Ramos (cell line): ENCODE measurements at regions not wholly inside any gene's neighbourhood (a gene's known extent, or its start where the extent isn't known, plus 50 kb on each side); places are given as distances from the start of the nearest gene placed in this dataset.
"Not testable (repeated sequence)": the region's sequence is repeated elsewhere in the genome, so short reads cannot be mapped to it uniquely, and the experiment has no call there.

Experiments
- in situ Hi-C: fragments of 300-500 bp; cut with MboI; formaldehyde crosslinking; loops from one replicate; pipeline ENCODE4 v1.14.3; 2022; ENCODE audit warnings: low sequenced_read_pairs; ENCODE audit not compliant: unreplicated experiment

DNA sequence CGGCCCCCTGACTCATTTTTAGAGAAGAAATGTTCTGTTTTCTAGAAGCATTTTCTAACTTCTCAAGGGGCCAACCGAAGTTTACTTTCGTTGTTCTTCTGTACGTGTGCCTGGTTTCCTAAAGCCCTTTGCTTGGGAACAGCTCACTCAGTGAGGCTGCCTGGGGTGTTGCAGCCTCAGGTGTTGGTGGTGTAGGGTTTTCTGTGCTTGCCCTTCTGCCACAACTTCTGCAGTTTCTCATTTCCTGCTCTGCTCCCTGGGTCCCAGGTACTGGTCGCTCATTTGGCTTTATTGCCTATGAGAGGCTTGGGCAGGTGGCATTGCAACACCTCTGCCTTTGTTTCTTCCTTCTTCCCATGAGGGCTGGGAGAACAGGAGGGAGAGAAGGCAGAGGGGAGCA, 278.3 kb downstream of the SOX4 start:
- in situ Hi-C loops = no loop called here

DNA sequence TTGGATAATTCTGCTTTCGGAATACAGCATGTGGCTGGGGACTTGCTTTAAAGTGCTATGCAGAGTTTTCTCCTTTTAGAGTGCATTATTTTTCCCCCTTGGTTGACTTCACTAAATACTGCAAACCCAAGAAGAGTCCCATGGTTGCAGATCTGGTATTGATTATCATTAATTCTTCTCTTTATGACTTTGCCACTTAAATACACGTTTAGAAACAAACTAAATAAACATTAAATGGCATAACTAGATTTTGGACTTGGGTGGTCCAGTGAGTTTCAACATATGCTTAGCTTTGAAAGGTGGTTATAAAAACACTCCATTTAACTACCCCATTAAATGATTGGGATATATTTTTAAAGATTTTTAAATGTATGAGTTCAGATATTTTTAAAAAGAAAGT, 279.2 kb downstream of the SOX4 start:
- in situ Hi-C loops = no loop called here

DNA sequence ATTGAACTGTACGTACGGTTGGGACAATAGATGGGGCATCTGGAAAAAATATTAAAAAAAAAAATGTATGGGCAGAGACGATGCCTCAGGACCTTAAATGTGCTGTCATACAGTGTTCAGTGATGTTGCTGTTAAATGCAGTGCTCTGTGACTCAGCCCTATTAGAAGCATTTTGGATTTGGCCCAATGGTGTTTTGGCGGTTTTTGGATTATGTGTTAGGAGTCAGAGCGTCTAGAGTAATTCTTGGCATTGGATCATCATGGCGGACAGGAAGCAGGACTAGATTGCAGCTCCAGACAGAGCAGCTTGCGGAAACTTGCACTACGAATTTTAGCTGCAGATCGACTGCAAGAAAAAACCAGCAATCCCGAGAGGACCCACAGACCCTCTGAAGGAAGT, 280.0 kb downstream of the SOX4 start:
- in situ Hi-C loops = no loop called here

DNA sequence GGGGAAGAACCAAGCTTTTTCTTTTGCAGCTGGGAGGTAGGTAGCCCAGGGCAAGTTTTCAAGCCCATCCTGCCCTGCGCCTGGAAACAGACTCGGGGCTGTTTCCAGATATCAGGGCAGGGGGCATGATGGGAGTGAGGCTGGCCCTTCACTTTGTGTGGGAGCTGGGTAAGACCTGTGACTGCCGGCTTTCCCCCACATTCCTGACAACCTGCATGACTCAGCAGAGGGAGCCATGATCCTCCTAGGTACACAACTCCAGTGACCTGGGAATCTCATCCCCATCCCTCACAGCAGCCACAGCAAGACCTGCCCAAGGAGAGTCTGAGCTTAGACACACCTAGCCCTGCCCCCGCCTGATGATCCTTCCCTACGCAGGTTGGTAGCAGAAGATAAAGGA, 280.8 kb downstream of the SOX4 start:
- in situ Hi-C loops = no loop called here

DNA sequence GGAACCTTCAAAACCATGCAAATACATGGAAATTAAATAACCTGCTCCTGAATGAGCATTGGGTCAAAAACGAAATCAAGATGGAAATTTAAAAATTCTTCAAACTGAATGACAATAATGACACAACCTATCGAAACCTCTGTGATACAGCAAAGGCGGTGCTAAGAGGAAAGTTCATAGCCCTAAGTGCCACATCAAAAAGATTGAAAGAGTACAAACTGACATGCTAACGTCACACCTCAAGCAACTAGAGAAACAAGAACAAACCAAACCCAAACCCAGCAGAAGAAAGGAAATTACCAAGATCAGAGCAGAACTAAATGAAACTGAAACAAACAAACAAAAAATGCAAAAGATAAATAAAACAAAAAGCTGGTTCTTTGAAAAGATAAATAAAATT, 283.5 kb downstream of the SOX4 start:
- in situ Hi-C loops = not testable (repeated sequence)

DNA sequence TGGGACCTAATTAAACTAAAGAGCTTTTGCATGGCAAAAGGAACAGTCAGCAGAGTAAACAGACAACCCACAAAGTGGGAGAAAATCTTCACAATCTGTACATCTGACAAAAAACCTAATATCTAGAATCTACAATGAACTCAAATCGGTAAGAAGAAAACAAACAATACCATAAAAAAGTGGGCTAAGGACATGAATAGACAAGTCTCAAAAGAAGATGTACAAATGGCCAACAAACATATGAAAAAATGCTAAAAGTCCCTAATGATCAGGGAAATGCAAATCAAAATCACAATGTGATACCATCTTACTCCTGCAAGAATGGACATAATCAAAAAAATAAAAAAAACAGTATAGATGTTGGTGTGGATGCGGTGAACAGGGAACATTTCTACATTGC, 286.7 kb downstream of the SOX4 start:
- in situ Hi-C loops = not testable (repeated sequence)

DNA sequence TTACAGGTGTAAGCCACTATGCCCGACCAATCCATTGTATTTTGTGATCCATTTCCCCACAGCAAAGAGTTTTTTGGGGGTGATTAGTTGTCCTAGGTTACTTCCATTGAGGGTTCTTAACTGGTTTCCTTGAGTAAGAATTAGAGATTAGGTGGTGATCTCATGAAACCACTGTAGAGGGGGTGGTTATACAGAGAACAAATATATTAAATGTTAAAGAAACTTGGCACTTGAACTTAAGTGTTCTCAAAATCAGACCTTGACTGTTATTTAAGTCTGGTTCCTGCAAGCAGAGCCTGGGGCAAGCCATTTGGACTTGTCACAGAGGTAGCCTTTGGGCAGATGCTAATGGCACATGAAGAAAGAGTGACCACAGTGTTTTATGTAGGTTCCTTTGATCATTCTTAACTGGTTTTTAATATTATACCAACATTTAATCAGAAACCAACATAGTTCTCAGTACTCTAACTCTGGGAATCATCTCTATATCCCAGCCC, 288.5 kb downstream of the SOX4 start:
- in situ Hi-C loops = no loop called here

DNA sequence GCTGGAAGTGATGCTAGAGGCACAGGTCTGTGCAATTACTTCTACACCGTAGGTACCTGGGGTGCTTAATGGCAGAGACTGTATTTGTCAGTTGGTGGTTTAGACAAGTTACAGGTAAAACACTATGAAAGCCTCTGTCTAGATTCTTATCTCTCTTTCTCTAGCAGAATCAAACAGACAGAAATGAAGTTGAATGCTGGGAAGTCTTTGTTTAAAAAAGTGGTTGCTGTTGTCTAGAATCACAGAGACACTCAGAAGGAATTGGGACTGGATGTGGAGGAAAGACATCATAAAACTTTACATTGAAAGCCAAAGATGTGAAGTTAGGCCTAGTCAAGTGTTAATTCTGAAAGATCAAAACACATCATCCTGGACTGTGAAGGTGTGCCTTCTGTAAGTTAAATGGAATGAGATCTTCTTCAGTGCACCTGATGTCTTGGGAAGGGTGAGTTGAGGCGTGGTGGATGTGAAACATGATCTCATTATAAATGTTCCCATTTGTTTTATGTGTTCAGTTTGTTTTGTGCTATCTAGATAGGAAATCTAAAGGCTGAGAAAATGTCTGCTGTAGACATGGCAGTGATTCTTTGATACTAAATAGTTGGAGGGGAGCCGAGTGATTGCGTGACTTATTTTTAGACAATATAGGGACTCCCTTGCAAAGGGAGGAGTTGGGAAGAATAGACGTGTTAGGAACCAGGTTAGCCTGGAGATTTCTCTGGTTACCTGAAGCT, 290.2 kb downstream of the SOX4 start:
- in situ Hi-C loops = no loop called here

DNA sequence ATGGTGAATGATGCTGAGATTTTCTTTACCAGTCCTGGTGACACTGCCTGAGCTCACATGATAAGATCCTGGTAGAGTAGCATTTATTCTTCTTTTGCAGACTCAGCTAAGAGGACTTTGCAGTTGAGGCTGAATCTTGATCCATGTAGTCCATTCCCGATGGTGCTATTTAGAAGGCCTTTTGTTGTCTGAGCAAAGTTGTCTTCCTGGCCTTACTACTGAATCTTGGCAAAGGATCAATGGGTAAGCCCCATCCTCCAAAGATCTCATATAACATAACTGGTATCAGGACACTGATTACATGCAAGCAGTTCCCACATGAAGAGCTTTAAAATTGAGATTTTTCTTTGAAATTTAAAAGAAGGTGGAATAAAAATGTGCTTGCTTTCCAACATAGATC, 291.6 kb downstream of the SOX4 start:
- in situ Hi-C loops = no loop called here

DNA sequence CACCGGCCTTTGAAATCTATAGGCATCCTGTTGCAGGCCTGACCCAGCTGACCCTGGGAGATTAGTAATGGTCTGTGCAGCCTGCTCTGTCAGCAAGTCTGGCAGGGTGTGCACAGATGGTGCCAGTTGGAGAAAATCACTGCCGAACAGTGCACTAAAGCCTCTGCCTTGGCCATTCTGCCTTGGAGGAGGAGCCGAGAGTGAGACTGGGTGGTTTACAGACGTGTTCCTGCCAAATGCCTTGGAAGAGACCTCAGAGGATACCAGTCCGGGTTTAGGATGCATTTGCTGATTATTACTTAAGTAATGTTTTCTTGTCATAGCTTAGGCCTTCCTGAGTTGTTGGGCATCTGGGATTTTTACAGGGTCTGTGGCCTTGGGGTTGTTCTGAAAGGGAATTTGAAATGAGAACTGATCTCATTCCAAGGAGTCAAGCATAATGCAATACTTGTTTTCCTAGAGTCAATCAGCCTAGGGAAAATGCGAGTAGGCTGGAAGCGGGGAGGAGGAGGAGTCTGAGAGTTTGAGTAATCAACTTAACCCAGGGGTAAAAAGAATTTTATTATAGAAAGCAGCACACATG, 292.1 kb downstream of the SOX4 start:
- in situ Hi-C loops = no loop called here

DNA sequence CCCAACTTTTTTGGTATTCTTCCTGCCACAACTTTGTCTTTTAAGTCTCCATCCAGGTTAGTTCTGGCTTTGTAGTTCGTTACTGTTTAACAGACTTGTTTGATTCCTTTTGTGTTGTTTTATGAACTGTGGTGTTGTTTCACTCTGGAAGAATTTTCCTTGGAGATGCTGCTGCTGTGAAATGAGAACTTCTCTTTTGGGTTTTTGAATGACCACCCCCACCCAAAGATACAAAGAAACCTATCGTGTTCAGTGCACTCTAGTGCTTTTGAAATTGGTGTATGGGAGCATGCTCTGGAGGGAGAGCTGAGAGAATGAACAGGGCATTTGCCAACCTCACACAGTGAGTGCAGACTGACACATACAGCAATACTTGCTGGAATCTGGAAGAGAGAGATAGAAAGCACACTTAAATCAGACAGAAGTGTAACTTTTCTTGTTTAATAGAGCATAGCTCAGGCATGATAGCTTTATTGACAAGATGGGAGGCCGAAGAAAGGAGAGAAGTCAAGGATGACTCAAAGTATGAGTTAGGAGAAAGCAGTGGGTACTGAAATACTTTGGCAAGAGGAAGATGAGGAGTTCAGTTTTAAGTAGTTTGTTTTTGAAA, 293.1 kb downstream of the SOX4 start:
- in situ Hi-C loops = no loop called here

DNA sequence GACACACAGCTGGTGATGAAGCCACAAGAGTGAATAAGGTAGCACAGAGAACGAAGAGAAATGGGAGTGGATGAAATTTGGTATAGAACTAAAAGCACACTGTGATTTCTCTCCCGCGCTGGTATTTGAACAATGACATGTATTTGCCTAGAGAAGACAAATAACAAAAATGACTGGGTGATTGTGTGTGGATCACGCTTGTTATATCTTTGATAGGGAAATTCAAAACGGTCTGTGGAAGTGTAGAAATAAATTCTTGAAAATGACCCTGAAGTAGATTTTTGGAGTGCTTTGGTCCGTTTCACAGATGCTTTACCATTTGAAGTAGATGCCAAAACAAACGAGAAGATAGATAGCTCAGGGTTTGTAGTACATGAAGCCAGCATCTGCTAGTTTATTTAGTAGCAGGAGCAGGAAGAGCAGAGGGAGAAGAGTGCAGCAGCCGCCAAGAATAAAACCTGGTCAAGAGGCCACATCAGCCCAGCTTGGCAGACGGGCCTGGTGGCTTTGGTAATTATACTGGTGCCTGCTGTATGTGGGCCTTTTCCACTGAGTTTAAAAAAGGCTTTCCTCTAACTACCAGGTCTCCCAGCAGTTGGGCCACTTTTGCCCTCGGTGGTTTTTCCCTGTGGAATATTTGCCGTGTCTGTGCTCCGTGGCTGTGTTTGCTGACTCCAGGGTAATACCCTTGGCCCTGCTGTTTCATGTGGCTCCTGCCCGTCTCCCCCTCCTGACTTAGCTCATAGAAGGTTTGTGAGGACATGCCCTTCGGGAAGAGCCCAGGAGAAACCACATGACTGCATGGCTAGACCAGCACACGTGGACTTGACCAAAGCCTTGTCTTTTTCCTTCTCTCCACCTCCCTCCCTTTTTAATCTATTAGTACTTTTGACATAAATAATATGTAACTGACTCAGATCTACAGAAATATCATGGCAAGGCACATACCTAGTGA, 294.0 kb downstream of the SOX4 start:
- in situ Hi-C loops = no loop called here

DNA sequence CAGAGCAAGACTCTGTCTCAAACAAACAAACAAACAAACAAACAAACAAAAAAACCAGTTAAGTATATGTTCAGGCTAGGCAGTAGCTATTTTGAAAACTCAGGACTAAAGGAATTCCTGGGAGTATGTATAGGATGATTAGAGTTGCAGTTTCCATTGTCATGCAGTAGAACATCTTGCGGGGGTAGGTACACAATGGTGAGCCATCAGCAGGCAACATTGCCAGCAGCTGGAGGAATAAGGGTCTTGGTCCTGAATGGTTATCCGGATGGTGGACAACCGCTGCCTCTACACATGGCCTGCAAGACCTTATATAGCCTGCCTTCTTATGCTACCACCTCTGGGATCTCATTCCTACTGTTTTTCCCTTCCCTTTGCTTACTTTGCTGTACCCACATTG, 297.5 kb downstream of the SOX4 start:
- in situ Hi-C loops = no loop called here

DNA sequence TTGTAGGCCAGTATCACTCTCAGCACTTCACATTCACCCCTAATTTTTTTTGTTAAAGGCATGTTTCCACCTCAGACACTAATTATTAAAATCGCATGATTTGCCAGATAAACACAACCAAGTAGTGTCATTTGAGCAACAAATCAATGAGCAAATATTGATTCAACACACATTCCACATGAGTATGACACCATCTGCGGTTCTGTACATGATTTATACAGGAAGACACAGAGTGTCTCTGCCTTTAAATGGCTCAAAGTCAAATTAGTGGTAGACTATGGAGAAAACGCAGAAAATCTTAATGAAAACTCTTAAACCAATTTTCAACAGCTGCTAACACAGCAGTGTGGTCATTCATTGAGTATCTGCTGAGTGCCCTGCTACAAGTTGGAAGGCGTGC, 300.2 kb downstream of the SOX4 start:
- in situ Hi-C loops = no loop called here

DNA sequence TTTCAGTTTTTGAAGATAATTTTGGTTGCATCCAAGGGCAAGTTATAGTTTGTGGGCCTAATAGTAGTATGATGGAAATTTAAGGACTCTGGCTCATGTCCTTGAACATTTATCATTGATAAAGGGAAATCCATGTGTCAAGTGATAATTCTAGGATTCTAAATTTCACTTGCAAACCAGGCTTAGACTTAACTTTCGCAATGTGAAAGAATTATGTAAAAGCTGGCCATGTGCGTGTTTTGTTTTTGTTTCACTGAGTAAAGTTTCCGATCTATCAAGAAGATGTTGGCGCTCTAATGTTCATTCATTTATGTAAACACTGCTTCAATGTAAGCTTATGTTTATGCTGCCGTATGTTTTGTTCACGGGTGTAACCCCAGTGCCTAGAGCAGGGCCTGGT, 302.0 kb downstream of the SOX4 start:
- in situ Hi-C loops = no loop called here

DNA sequence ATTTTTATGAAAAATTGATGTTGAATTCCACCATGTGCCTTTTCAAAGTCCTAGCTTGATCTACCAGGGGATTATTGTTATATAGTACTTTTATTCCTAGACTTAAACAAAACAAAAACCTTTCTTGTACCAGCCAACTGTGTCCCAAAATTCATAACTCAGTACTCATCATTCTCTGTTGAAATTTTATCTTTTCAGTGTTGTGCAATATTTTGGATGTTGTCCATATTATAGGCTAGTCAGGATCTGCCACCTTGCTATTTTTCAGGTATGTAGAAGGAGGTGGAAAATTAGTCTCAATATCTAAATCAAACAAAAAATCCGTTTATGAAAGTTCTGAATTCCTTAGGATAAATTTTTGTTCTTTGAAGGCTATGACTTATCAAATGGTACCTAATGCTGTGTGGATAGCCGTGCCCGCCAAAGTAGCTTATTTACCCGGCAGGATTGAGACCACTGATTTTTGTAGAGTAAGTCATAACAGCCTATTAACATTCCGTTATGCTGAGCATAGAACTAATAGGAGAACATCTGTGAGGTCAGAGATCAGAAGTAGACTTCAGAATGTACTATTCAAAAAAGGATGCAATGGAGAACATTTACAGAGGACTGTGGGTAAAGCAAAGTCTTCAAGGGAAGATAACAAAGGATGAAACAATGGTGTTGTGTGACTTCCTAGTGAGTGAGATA, 304.7 kb downstream of the SOX4 start:
- in situ Hi-C loops = no loop called here

DNA sequence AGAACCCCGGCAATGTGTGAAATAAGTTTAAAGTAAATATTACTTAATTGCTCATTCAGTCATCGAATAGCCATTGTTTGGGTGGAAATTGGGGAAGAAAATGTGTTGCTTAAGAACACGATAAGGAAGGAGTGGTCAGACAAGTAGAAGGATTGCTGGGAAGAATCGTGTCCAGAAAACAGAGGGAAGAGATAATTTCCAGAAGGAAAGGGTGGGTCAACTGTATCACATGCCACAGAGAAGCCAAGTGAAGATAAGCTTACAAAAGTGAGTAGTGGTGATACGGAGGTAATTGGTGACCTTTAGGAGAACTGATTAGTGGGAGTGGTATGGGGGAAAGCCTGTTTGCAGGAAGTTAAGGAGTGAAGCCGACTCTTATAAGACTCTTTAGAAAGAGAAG, 306.2 kb downstream of the SOX4 start:
- in situ Hi-C loops = no loop called here

DNA sequence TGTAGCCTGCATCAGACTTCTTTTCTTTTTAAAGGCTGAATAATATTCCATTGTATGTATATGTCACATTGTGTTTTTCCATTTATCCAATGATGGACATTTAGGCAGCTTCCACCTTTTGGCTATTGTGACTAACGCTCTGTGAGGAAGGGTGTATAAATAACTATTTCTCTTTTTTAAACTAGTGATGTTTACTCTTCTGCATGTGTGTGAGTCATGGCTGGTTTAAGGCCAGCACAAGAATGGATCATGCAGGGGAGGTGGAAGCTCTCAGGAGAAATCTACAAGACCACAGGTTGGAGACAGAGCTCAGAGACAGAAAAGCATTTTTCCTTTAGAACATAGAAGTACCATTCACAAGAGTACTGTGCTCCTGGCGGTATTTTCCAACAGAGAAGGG, 307.2 kb downstream of the SOX4 start:
- in situ Hi-C loops = no loop called here

DNA sequence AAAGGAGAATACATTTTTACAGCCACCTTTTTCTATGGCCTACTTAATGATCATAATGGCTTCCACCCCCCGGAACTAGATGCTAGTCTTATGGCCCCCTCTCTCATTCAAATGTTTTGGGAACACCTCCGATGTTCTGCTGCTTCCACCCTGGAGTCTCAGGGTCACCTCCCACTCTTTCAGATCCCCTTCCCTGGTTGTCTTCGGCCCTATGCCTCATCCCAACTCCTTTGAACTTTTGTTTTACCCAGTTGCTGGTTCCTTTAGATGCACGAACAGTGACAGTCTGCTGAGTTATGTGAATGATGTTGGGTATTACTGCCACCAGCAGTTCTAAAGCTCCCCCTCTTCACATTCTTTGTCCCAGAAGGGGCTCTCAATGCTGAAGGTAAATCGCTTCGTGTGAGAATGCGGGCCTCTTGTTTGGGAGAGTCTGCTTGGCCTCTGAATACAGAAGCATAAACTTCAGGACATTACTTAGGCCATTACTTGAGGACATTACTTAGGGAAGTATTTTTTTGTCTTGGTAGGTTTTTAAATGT, 309.1 kb downstream of the SOX4 start:
- in situ Hi-C loops = no loop called here

DNA sequence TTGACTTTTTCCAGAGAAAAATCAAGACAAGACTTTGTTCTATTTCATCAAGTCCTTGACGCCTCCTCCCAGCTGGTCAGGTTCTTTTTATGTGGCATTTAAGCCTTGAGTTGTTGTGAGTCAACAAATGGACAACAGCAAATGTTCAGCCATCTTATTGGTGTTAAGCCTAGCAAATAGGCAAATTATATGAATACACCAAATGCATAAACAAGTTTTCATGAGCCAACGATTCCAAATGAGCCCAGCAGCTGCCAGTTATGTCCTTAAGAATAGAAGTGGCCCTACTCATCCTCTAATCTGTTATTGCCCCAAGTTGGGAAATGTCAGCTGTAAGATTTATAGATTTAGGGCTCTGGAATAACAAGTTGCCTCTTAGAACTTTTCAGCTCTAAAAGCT, 312.0 kb downstream of the SOX4 start:
- in situ Hi-C loops = no loop called here
